Lower leg skin (tissue), 4 donors: ENCODE measurements at regions not wholly inside any gene's neighbourhood (a gene's known extent, or its start where the extent isn't known, plus 50 kb on each side); places are given as distances from the start of the nearest gene placed in this dataset.

Experiments
- DNase-seq, 2 donors: peaks; one replicate each; pipeline ENCODE4 v3.0.0-alpha.2; 2019; ENCODE audit warnings: low spot score in 2 of 2
- H3K4me3 ChIP-seq: fragments of 200-600 bp; sonication (generic); 2 replicates; pipeline ENCODE4 v1.5.1; 2017; ENCODE audit warnings: mild to moderate bottlenecking, low read depth; ENCODE audit not compliant: poor library complexity, severe bottlenecking
- POLR2A ChIP-seq, 2 donors: fragments of 450-650 bp; IDR thresholded peaks; one replicate each; pipeline ENCODE4 v1.6.1; 2016 to 2017; ENCODE audit warnings: antibody characterized with exemption in 2 of 2, mild to moderate bottlenecking in 1 of 2, moderate library complexity in 1 of 2
- WGBS, 2 donors: methylation state at CpG; one replicate each; pipeline ENCODE4 v1.1.5; 2018; 5-methylcytosine and 5-hydroxymethylcytosine counted together
- intact Hi-C: fragments of 100-400 bp; cut with DNase I; formaldehyde crosslinking; loops from one replicate; pipeline ENCODE4 v1.15.0; 2023; ENCODE audit warnings: low total_unique reads
- TF ChIP-seq, protein P1 (sequence below), 3 donors: fragments of 450-650 bp; IDR thresholded peaks; one replicate each; pipeline ENCODE4 v1.5.1; 2016; ENCODE audit warnings: antibody characterized with exemption in 3 of 3, mild to moderate bottlenecking in 3 of 3, moderate library complexity in 2 of 3

DNA sequence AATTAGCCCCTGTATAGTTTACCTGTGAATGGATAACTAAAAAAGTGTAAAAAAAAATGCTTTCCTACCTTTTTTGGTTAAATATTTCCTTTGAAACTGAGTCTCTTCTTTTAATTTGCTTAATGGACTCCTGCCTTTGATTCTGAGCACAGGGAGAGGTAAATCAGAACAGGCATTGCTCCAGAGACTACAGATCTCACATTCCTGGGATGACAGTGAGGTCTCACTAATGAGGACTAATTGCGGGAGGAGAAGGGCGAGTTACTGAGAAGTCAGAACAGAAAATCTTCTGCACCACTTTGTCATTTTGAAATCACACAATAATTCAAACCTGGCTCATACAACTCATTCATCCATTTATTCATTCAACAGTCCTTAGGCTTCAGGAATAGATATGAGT, 437.0 kb upstream of the ASIC2 start:
- intact Hi-C loops, result no loop called here
- 12 to 33% methylated on average over 2 of the region's 2 CpGs for WGBS, 2 donors
- H3K4me3 ChIP-seq, result no peak overlapping the region
- no peak for DNase-seq
- TF ChIP-seq, protein P1, sequence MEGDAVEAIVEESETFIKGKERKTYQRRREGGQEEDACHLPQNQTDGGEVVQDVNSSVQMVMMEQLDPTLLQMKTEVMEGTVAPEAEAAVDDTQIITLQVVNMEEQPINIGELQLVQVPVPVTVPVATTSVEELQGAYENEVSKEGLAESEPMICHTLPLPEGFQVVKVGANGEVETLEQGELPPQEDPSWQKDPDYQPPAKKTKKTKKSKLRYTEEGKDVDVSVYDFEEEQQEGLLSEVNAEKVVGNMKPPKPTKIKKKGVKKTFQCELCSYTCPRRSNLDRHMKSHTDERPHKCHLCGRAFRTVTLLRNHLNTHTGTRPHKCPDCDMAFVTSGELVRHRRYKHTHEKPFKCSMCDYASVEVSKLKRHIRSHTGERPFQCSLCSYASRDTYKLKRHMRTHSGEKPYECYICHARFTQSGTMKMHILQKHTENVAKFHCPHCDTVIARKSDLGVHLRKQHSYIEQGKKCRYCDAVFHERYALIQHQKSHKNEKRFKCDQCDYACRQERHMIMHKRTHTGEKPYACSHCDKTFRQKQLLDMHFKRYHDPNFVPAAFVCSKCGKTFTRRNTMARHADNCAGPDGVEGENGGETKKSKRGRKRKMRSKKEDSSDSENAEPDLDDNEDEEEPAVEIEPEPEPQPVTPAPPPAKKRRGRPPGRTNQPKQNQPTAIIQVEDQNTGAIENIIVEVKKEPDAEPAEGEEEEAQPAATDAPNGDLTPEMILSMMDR (IDR thresholded peaks at IDR 0.05), result no peak
- no peak for TF ChIP-seq POLR2A (IDR thresholded peaks at IDR 0.05)

- intact Hi-C loops, result no loop called here
- no peak overlapping the region for H3K4me3 ChIP-seq
- TF ChIP-seq POLR2A (IDR thresholded peaks at IDR 0.05), result no peak
- TF ChIP-seq, protein P1 (IDR thresholded peaks at IDR 0.05), result no peak
- no peak for DNase-seq
- 23 to 26% methylated on average over 3 of the region's 3 CpGs for WGBS, 2 donors
Measured at GRCh38 chr17:33732116-33732515, 439.0 kb upstream of the ASIC2 start.

DNA sequence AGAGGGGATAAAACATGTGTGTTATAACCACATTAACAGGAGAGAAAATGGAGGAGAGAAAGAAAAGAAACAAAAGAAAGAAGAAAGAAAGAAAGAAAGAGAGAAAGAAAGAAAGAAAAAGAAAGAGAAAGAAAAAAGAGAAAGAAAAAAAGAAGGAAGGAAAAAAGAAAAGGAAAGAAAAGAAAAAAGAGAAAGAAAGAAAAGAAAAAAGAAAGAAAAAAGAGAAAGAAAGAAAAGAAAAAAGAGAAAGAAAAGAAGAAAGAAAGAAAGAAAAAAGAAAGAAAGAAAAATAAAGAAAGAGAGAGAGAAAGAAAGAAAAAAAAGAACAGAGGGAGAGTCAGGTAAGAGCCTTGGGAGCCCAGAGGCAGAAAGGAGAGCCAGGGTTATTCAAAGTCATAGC, 446.6 kb upstream of the ASIC2 start:
- no peak for DNase-seq
- H3K4me3 ChIP-seq, result no peak overlapping the region
- no peak for TF ChIP-seq POLR2A (IDR thresholded peaks at IDR 0.05)
- TF ChIP-seq, protein P1 (IDR thresholded peaks at IDR 0.05), result no peak
- intact Hi-C loops, result no loop called here

DNA sequence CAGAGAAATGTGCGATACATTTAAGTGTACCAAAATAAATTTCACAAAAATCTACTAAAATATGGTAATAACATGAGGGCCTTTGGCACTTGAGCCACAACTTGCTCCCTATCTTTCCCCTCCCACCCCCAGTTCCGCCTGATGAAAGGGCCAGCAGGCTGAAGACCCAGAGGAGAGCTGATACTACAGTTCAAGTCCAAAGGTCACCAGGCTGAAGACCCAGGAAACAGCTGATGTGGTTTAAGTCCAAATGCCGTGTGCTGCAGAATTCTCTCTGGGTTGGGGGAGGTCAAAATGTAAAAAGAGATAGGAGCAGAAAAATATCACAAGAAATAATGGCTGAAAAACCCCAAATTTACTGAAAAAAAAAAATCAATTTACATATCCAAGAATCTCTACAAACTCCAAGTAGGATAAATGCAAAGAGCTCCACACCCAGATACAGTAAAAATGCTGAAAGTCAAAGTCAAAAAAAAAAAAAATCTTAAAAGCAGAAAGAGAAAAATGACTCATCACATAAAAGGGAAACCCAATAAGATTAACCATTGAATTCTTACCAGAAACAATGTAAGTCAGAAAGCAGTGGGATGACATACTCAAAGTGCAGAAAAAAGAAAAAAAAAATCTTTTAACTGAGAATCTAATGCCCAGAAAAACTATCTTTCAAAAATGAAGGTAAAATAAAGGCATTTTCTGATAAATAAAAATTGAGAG, 452.1 kb upstream of the ASIC2 start:
- WGBS, 2 donors, result 54 to 69% methylated on average over 3 of the region's 3 CpGs
- intact Hi-C loops, result no loop called here
- TF ChIP-seq, protein P1 (IDR thresholded peaks at IDR 0.05), result no peak
- TF ChIP-seq POLR2A (IDR thresholded peaks at IDR 0.05), result no peak
- no peak for DNase-seq
- H3K4me3 ChIP-seq, result no peak overlapping the region

- no peak overlapping the region for H3K4me3 ChIP-seq
- DNase-seq, result no peak
- intact Hi-C loops, result no loop called here
- TF ChIP-seq, protein P1 (IDR thresholded peaks at IDR 0.05), result no peak
- TF ChIP-seq POLR2A (IDR thresholded peaks at IDR 0.05), result no peak
- 88% methylated on average over 6 of the region's 6 CpGs for WGBS, 2 donors
Measured at GRCh38 chr17:33749171-33749570, 456.1 kb upstream of the ASIC2 start.
